Activated T-helper 2 cell treated with anti-CD3 and anti-CD28 coated beads, Interferon-gamma antibody, Interleukin-2, Interleukin-4, amounts not matched to agents 10 μg/mL and 5 μg/mL and 100 μg/mL, durations not matched to agents 14 hours and 24 hours and 36 hours (primary cell): ENCODE measurements at regions not wholly inside any gene's neighbourhood (a gene's known extent, or its start where the extent isn't known, plus 50 kb on each side); places are given as distances from the start of the nearest gene placed in this dataset.
"Not testable (repeated sequence)": the region's sequence is repeated elsewhere in the genome, so short reads cannot be mapped to it uniquely, and the experiment has no call there.

ENCODE experiments used
- DNase-seq: peaks from one replicate; pipeline ENCODE4 v3.0.0; 2021; ENCODE audit warnings: low spot score
- H3K27ac Mint-ChIP-seq: one replicate; pipeline ENCODE4 v1.8.0; 2021; ENCODE audit warnings: mixed read lengths
- H3K27me3 Mint-ChIP-seq: one replicate; pipeline ENCODE4 v1.8.0; 2021; ENCODE audit warnings: low read depth, mixed read lengths
- H3K36me3 Mint-ChIP-seq: one replicate; pipeline ENCODE4 v1.8.0; 2021; ENCODE audit warnings: low read depth, mixed read lengths
- H3K4me1 Mint-ChIP-seq: one replicate; pipeline ENCODE4 v1.8.0; 2021; ENCODE audit warnings: low read depth, mixed read lengths
- H3K4me3 Mint-ChIP-seq: one replicate; pipeline ENCODE4 v1.8.0; 2021; ENCODE audit warnings: low read depth, mild to moderate bottlenecking, moderate library complexity, mixed read lengths
- H3K9me3 Mint-ChIP-seq: one replicate; pipeline ENCODE4 v1.8.0; 2021; ENCODE audit warnings: mixed read lengths
- intact Hi-C: fragments of 100-400 bp; cut with micrococcal nuclease; formaldehyde crosslinking; loops from one replicate; pipeline ENCODE4 v1.15.1; 2023

DNA sequence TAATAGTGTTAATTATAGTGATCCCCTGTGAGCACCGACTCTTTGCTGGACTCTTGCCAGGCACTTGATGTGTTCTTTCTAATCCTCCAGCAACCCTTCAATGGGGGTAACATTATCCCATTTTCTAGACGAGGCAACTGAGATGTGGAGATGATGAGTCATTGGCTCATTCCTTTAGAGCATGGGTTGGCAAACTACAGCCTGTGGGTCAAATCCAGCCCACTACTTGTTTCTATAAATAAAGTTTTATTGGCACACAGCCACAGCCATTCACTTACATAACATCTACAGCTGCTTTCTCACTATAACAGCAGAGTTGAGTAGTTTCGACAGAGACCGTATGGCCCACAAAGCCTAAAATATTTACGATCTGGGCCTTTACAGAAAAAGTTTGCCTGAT is 249.5 kb upstream of the KCNG1 start:
- Mint-ChIP-seq H3K9me3 (no peaks in the 10 kb centered on the region), H3K27ac (no peak overlapping the region), H3K27me3 (peaks cover 22% of the 10 kb centered on the region), H3K4me1 (no peaks in the 10 kb centered on the region), H3K36me3 (no peaks in the 10 kb centered on the region), H3K4me3 (no peak overlapping the region)
- DNase-seq = no peak
- intact Hi-C loops = no loop called here

DNA sequence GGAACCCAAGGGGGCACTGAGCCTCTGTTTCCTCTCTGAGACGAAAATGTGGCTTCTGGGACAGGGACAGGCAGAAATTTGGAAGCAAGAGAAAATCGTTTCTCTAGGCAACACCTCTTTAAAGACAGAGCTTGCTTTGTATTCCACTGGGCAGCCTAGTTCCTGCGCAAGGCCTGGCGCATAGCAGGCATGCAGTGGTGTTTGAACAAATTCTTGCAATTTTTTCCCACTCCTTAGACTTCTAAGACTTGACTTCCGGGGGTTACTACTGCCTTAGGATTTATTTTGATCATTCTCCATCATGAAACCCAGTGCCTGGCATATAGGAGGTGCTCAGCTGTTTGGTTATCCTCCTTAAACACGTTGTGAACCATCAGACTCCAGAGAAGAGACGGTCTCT is 249.0 kb upstream of the KCNG1 start:
- no peak overlapping the region for H3K4me3 Mint-ChIP-seq
- DNase-seq = no peak
- peaks cover 20% of the 10 kb centered on the region for H3K27me3 Mint-ChIP-seq
- H3K9me3 Mint-ChIP-seq = no peaks in the 10 kb centered on the region
- no peak overlapping the region for H3K27ac Mint-ChIP-seq
- intact Hi-C loops = no loop called here
- H3K36me3 Mint-ChIP-seq = no peaks in the 10 kb centered on the region
- no peaks in the 10 kb centered on the region for H3K4me1 Mint-ChIP-seq

DNA sequence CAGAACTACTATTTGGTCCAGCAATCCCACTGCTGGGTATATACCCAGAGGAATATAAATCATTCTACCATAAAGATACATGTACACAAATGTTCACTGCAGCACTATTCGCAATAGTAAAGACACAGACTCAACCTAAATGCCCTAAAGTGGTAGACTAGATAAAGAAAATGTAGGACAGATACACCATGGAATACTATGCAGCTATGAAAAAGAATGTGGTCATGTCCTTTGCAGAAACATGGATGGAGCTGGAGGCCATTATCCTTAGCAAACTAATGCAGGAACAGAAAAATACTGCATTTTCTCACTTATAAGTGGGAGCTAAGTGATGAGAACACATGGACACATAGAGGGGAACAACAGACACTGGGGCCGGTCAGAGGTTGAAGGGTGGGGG is 248.4 kb upstream of the KCNG1 start:
- H3K9me3 Mint-ChIP-seq, H3K4me1 Mint-ChIP-seq, DNase-seq, H3K4me3 Mint-ChIP-seq, intact Hi-C loops, H3K36me3 Mint-ChIP-seq, H3K27ac Mint-ChIP-seq: not testable (repeated sequence)
- H3K27me3 Mint-ChIP-seq = peaks cover 14% of the 10 kb centered on the region

DNA sequence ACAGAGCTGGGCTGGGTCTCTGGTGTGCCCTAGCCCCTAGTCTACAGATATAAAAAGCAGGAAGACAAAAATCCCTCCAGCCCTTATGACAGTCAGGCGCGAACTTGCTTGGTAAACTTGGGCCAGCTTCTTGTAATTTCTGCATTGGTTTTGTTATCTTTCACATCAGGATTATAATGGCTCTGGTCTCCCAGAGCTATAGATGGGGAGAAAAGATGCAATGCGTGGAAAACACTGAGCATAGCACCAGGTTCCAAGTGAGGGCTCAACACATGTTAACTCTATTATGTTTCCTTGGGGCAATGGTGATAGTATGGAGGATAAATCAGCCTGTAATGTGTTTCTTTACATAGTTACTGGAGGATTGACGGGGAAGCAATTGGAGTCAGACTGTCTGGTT is 246.8 kb upstream of the KCNG1 start:
- no peak for DNase-seq
- H3K9me3 Mint-ChIP-seq = no peaks in the 10 kb centered on the region
- no peak overlapping the region for H3K4me3 Mint-ChIP-seq
- no peaks in the 10 kb centered on the region for H3K36me3 Mint-ChIP-seq
- peaks cover 8% of the 10 kb centered on the region for H3K27me3 Mint-ChIP-seq
- no peaks in the 10 kb centered on the region for H3K4me1 Mint-ChIP-seq
- intact Hi-C loops = no loop called here
- no peak overlapping the region for H3K27ac Mint-ChIP-seq

DNA sequence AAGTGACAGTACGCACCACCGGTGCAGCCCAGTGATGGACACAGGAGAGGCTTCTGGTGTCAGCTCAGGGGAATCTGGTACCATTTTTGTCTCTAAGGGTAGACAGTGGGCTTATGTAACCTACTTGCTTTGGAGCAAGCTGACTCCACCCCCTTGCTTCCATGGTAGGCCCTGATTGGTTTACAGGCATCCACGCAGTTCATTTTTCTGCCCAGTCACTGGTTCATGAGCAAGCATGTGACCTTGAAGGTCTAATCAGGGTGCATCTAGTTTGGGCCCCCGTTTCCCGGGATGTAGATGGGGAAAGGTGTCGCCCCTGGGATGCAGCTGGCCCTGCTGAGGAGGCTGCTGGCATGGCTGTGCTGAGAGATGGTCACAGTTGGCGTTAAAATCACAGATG is 244.8 kb upstream of the KCNG1 start:
- H3K4me1 Mint-ChIP-seq = no peaks in the 10 kb centered on the region
- peaks cover 7% of the 10 kb centered on the region for H3K27me3 Mint-ChIP-seq
- no peak for DNase-seq
- no peaks in the 10 kb centered on the region for H3K36me3 Mint-ChIP-seq
- H3K27ac Mint-ChIP-seq = no peak overlapping the region
- no peak overlapping the region for H3K4me3 Mint-ChIP-seq
- intact Hi-C loops = no loop called here
- H3K9me3 Mint-ChIP-seq = no peaks in the 10 kb centered on the region

DNA sequence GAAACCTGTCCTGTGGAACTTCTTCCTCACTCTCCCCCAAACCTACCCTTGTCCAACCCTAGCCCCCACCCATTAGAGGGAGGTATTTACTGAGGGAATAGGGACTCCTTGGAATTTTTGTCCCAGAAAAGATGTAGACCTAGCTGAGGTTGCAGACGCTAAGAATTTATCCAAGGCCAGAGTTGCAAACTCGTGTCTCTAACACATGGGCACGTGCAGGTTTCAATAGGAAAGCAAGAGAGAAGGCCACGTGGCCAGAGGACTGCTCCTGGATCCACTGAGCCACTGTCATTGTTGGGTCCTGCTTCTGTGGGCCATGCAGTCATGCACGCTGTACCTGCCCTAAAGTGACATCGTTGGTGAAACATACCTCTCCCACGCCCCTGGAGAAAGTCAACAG is 243.4 kb upstream of the KCNG1 start:
- H3K4me1 Mint-ChIP-seq = no peaks in the 10 kb centered on the region
- peaks cover 4% of the 10 kb centered on the region for H3K27me3 Mint-ChIP-seq
- no peaks in the 10 kb centered on the region for H3K36me3 Mint-ChIP-seq
- no peak overlapping the region for H3K27ac Mint-ChIP-seq
- intact Hi-C loops = no loop called here
- DNase-seq = no peak
- no peak overlapping the region for H3K4me3 Mint-ChIP-seq
- no peaks in the 10 kb centered on the region for H3K9me3 Mint-ChIP-seq

DNA sequence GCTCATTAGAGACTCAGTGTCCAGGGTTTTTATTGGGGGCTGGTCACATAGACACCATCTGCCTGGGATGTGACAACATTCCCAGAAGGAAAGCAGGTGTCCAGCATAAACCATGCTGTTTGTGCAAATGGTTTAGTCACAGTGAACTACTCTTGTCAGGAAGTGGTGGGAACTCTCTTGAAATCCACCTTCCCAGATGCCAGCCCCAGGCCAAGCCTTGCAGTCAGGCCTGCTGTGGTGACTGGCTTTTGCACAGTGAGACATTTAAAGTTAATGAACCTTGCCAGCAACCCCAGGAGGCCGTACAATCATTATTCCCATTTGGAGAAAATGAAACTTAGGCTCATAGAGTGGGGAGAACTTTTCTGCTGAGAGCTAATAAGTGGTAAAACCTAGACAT is 242.5 kb upstream of the KCNG1 start:
- DNase-seq = no peak
- Mint-ChIP-seq H3K36me3 (no peaks in the 10 kb centered on the region), H3K27ac (no peak overlapping the region), H3K27me3 (peaks cover 4% of the 10 kb centered on the region), H3K4me1 (no peaks in the 10 kb centered on the region), H3K9me3 (no peaks in the 10 kb centered on the region), H3K4me3 (no peak overlapping the region)
- intact Hi-C loops = no loop called here

DNA sequence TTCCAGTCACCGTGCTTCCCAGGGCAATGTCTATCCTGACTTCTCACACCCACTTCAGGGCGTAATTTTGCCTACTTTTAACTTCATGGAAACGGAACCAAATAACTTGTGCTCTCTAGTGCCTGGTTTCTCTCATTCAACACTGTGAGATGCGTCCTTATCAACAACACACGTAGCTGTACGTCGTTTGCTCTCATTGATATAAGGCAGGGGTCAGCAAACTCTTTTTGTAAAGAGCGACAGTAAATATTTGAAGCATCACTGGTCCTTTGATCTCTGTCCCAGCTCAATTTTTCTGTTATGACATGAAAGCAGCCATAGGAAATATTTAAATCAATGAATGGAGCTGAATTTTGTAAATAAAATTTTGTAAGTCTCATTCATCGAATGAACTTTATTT is 239.3 kb upstream of the KCNG1 start:
- no peaks in the 10 kb centered on the region for H3K9me3 Mint-ChIP-seq
- no peak for DNase-seq
- peaks cover 12% of the 10 kb centered on the region for H3K27me3 Mint-ChIP-seq
- no peak overlapping the region for H3K4me3 Mint-ChIP-seq
- intact Hi-C loops = no loop called here
- no peaks in the 10 kb centered on the region for H3K4me1 Mint-ChIP-seq
- H3K27ac Mint-ChIP-seq = no peak overlapping the region
- no peaks in the 10 kb centered on the region for H3K36me3 Mint-ChIP-seq

DNA sequence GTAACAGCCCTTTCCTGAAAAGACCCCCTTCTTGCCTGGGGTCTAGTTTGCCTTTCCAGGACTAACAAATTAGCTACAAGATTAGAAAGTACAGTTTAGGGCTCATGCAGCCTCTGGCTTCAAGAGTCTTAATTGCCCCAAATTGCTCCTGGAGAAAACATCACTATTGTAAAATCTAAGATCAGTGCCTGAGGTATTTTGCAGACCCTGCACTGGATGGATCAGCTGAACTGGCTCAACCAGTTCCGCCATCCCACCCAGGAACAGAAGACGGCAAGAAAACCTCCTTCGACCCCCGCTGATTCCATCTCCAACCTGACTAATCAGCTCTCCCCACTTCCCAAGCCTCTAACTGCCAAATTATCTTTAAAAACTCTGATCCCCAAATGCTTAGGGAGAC is 236.5 kb upstream of the KCNG1 start:
- no peak for DNase-seq
- intact Hi-C loops = no loop called here
- Mint-ChIP-seq H3K27me3 (peaks cover 14% of the 10 kb centered on the region), H3K36me3 (no peaks in the 10 kb centered on the region), H3K4me1 (no peaks in the 10 kb centered on the region), H3K4me3 (no peak overlapping the region), H3K27ac (no peak overlapping the region), H3K9me3 (no peaks in the 10 kb centered on the region)

DNA sequence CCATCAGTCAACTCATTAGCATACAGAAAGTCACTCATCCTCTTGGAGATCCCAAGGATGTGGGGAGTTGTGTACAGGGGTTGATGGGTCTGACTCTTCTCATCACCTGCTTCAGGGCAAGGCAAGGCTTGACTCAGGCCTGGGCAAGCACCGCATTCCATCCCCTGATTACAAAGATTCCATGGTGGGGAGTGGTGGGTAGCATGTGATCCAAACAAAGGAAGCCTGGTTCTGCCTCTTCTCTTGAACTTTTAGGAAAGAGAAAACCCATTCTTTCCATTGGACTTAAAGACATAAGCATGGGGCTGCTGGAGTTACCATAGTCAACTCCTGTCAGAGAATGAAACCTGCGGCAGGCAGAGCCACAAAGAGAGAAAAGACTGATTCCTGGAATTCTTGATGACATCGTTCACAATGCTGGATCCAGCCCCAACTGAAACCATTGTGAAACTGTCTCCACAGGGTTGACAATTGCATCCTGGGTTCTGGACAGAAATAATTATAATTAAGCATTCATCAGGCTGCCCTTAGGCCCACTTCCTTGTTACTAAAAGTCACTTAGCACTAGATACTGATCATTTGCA is 235.8 kb upstream of the KCNG1 start:
- H3K27me3 Mint-ChIP-seq = peaks cover 14% of the 10 kb centered on the region
- intact Hi-C loops = no loop called here
- no peaks in the 10 kb centered on the region for H3K4me1 Mint-ChIP-seq

DNA sequence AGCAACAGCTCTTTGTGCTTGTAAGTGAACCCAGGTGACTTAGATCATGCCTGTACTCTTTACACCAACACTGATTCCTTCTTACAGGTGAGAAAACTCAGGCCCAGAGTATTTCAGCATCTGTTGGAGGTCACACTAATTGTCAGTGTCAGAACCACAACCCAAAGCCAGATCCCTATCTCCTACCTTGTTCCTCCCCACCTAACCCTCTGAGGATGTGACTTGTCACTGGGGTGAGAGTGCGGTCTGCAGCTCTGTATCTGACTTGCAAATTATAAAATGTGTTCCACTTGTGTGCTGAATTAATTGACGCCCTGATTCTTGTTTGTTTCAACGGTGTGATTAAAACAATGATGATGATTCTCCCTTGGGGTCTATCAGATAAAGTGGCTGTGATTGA is 232.5 kb upstream of the KCNG1 start:
- H3K27me3 Mint-ChIP-seq = peaks cover 10% of the 10 kb centered on the region
- H3K27ac Mint-ChIP-seq = no peak overlapping the region
- H3K4me3 Mint-ChIP-seq = no peak overlapping the region
- H3K4me1 Mint-ChIP-seq = no peaks in the 10 kb centered on the region
- intact Hi-C loops = no loop called here
- no peak for DNase-seq
- no peaks in the 10 kb centered on the region for H3K9me3 Mint-ChIP-seq
- H3K36me3 Mint-ChIP-seq = no peaks in the 10 kb centered on the region

More for the DNA sequence above, 235.8 kb upstream of the KCNG1 start:
- no peak overlapping the region for H3K27ac Mint-ChIP-seq
- no peak for DNase-seq
- no peaks in the 10 kb centered on the region for H3K9me3 Mint-ChIP-seq
- H3K4me3 Mint-ChIP-seq = no peak overlapping the region
- H3K36me3 Mint-ChIP-seq = no peaks in the 10 kb centered on the region

DNA sequence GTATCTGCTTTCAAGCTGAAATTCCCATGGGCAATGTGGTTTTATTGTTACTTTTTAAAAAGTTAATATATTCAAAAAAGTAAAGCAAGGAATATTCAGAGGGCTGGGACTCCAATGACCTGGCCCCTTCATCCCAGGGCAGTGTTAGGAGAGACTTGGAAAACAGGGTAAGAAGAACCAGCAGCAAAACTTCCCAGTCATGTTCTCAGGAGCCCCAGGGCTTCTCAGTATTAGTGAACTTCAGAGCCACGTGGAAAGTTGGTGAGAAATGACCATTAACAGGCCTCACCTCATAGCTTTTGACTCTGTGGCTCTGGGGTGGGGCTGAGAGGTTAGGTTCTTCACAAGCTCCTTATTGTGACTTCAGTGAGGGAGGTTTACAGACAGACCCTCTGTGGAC is 230.4 kb upstream of the KCNG1 start:
- Mint-ChIP-seq H3K4me1 (no peaks in the 10 kb centered on the region), H3K9me3 (no peaks in the 10 kb centered on the region), H3K4me3 (no peak overlapping the region), H3K27me3 (peaks cover 12% of the 10 kb centered on the region), H3K27ac (no peak overlapping the region), H3K36me3 (no peaks in the 10 kb centered on the region)
- intact Hi-C loops = no loop called here
- no peak for DNase-seq

DNA sequence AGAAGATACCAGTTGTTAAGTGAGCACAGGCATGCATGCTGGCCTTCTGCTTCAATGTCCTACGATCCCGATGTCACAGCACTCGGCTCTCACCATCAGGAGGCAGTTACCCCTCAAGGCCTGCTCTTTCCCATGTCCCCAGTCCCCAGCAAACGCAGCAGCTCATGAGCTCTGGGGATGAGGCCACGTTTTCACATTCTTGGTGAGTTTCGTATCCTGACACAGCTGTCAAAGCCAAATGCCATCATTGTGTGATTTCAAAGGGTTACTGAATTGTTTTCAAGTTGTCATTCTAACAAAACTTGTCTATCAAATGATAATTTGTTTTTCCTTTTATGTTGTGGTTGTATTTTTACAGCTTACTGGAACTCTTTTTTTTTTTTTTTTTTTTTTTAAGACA is 226.9 kb upstream of the KCNG1 start:
- Mint-ChIP-seq H3K4me3 (no peak overlapping the region), H3K4me1 (no peaks in the 10 kb centered on the region)

DNA sequence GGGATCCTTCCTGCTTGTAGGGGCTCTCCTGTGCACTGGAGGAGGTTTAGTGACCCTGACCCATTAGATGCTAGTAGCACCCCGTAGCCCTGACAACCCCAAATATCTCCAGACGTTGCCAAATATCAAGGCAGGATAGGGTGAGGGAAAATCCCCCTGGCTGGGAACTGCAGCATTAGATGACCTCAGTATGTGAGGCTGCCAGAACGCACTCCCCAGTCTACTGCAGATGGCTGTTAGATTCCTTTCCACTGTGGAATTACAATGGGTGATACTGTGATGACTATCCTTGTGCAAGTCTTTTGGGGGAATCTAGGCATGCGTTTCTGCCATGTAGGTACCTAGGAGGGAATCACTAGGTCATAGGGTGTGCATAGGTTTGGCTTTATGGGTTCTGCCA is 226.3 kb upstream of the KCNG1 start:
- H3K36me3 Mint-ChIP-seq = no peaks in the 10 kb centered on the region

More for the DNA sequence above, 226.9 kb upstream of the KCNG1 start:
- no peaks in the 10 kb centered on the region for H3K9me3 Mint-ChIP-seq
- H3K27me3 Mint-ChIP-seq = peaks cover 8% of the 10 kb centered on the region
- H3K36me3 Mint-ChIP-seq = no peaks in the 10 kb centered on the region
- intact Hi-C loops = no loop called here
- H3K27ac Mint-ChIP-seq = no peak overlapping the region
- DNase-seq = no peak

More for the DNA sequence above, 226.3 kb upstream of the KCNG1 start:
- H3K4me1 Mint-ChIP-seq = no peaks in the 10 kb centered on the region
- intact Hi-C loops = no loop called here
- H3K27ac Mint-ChIP-seq = no peak overlapping the region
- DNase-seq = no peak
- H3K4me3 Mint-ChIP-seq = no peak overlapping the region
- H3K27me3 Mint-ChIP-seq = peaks cover 8% of the 10 kb centered on the region
- no peaks in the 10 kb centered on the region for H3K9me3 Mint-ChIP-seq
